Endothelial cell (in vitro differentiated cells): ENCODE measurements at regions not wholly inside any gene's neighbourhood (a gene's known extent, or its start where the extent isn't known, plus 50 kb on each side); places are given as distances from the start of the nearest gene placed in this dataset.
A peak's percentile ranks its signal among the peaks of the same experiment; 100 is the strongest.

Source experiments
- DNase-seq: peaks from one replicate; pipeline ENCODE4 v3.0.0; 2021; ENCODE audit warnings: low spot score
- H3K27ac Mint-ChIP-seq: one replicate; pipeline ENCODE4 v1.8.0; 2021; ENCODE audit warnings: mixed read lengths, inconsistent platforms; ENCODE audit not compliant: unreplicated experiment
- H3K27me3 Mint-ChIP-seq: one replicate; pipeline ENCODE4 v1.8.0; 2021; ENCODE audit warnings: mild to moderate bottlenecking, moderate library complexity, mixed read lengths, inconsistent platforms; ENCODE audit not compliant: unreplicated experiment
- H3K36me3 Mint-ChIP-seq: one replicate; pipeline ENCODE4 v1.8.0; 2021; ENCODE audit warnings: mild to moderate bottlenecking, low read depth, mixed read lengths, inconsistent platforms; ENCODE audit not compliant: unreplicated experiment
- H3K4me1 Mint-ChIP-seq: one replicate; pipeline ENCODE4 v1.8.0; 2021; ENCODE audit warnings: mild to moderate bottlenecking, mixed read lengths, inconsistent platforms; ENCODE audit not compliant: unreplicated experiment
- H3K4me3 Mint-ChIP-seq: one replicate; pipeline ENCODE4 v1.8.0; 2021; ENCODE audit warnings: mild to moderate bottlenecking, mixed read lengths, inconsistent platforms; ENCODE audit not compliant: unreplicated experiment
- H3K9me3 Mint-ChIP-seq: one replicate; pipeline ENCODE4 v1.8.0; 2021; ENCODE audit warnings: mixed read lengths, inconsistent platforms; ENCODE audit not compliant: unreplicated experiment
- CTCF ChIP-seq: fragments of 200-600 bp; sonication (generic); IDR thresholded peaks from one replicate; pipeline ENCODE4 v1.5.0; 2021; ENCODE audit warnings: antibody characterized with exemption; ENCODE audit not compliant: unreplicated experiment

DNA sequence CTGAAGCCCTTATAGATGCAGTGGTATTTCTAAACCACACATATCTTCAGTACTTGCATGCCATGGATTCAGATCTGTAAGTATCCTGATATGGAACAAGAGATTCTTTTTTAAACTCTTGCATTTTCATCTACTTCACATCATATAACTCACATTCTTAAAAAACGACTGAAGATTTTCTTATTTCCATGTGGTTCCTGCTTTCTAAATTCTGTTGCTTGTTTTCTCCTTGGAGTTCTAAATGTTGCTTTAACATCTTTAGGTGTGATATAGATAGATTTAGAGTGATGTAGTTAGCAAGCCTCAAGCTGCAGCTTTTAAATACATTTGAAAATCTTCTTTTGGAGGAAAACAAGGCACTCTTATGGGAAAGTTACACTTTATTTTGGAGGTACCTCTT lies 455.4 kb downstream of the FOXG1 start:
- Mint-ChIP-seq H3K4me1 (no peaks in the 10 kb centered on the region), H3K9me3 (no peaks in the 10 kb centered on the region), H3K27ac (no peak overlapping the region), H3K36me3 (no peaks in the 10 kb centered on the region), H3K27me3 (no peaks in the 10 kb centered on the region), H3K4me3 (no peak overlapping the region)
- no peak for TF ChIP-seq CTCF
- DNase-seq: no peak

GRCh38 chr14:29222671-29223268 lies 456.2 kb downstream of the FOXG1 start:
- Mint-ChIP-seq H3K9me3 (no peaks in the 10 kb centered on the region), H3K27me3 (no peaks in the 10 kb centered on the region), H3K4me1 (no peaks in the 10 kb centered on the region), H3K27ac (no peak overlapping the region), H3K36me3 (no peaks in the 10 kb centered on the region), H3K4me3 (no peak overlapping the region)
- peak; percentile 36 for TF ChIP-seq CTCF
- peak; percentile 18 for DNase-seq

- Mint-ChIP-seq H3K36me3 (no peaks in the 10 kb centered on the region), H3K27me3 (no peaks in the 10 kb centered on the region), H3K27ac (no peak overlapping the region), H3K4me1 (no peaks in the 10 kb centered on the region), H3K9me3 (no peaks in the 10 kb centered on the region), H3K4me3 (no peak overlapping the region)
- TF ChIP-seq CTCF: no peak
- DNase-seq: no peak
Measured at GRCh38 chr14:29223947-29224346, 457.4 kb downstream of the FOXG1 start.

DNA sequence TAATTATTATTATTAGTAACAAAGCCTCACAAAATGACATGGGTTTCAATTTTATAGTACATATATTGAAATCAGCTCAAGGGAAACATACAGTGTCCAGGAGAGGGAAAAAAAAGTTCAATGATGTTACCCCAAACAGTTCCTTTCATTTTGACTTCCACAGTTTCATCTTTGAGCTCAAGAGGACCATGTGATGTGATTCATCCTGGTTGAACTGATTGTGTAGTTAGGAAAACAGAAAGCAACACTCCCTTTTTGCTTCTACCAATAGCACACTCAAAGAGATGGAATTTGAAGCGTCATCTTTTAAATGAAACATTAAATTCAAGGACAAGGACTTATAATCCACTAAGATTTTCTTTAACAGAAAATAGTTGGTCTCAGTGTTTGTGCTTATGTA lies 461.0 kb downstream of the FOXG1 start:
- Mint-ChIP-seq H3K4me3 (no peak overlapping the region), H3K27ac (no peak overlapping the region), H3K4me1 (no peaks in the 10 kb centered on the region), H3K9me3 (no peaks in the 10 kb centered on the region), H3K36me3 (no peaks in the 10 kb centered on the region), H3K27me3 (no peaks in the 10 kb centered on the region)
- TF ChIP-seq CTCF: no peak
- no peak for DNase-seq

- Mint-ChIP-seq H3K4me3 (no peak overlapping the region), H3K9me3 (no peaks in the 10 kb centered on the region), H3K4me1 (no peaks in the 10 kb centered on the region), H3K27me3 (no peaks in the 10 kb centered on the region), H3K27ac (no peak overlapping the region), H3K36me3 (no peaks in the 10 kb centered on the region)
- no peak for DNase-seq
- no peak for TF ChIP-seq CTCF
Measured at GRCh38 chr14:29232153-29232552, 465.6 kb downstream of the FOXG1 start.
